Motor neuron (in vitro differentiated cells): ENCODE measurements at regions not wholly inside any gene's neighbourhood (a gene's known extent, or its start where the extent isn't known, plus 50 kb on each side); places are given as distances from the start of the nearest gene placed in this dataset.

ENCODE experiments used
- ATAC-seq, 8 experiments: fragments of 200-7000 bp; cut with Tn5 transposase; replicated peaks in 6 of 8; 2 replicates each; pipeline ENCODE4 v1.8.0; 2021; ENCODE audit warnings: mild to moderate bottlenecking in 8 of 8, moderate library complexity in 8 of 8
- H3K27ac ChIP-seq, 2 donors: fragments of 250-450 bp; sonication (Bioruptor Pico); 2 replicates each; pipeline ENCODE4 v1.9.0; 2021; ENCODE audit warnings: antibody characterized with exemption in 2 of 2, mild to moderate bottlenecking in 2 of 2, moderate library complexity in 1 of 2
- H3K4me1 ChIP-seq, 2 donors: fragments of 250-450 bp; sonication (Bioruptor Pico); replicated peaks in 1 of 2; 2 replicates each; pipeline ENCODE4 v1.6.1; 2021; ENCODE audit warnings: antibody characterized with exemption in 2 of 2, mild to moderate bottlenecking in 2 of 2, moderate library complexity in 1 of 2
- H3K4me3 ChIP-seq, 5 donors: fragments of 250-450 bp; sonication (Bioruptor Pico); 2 replicates each; pipeline ENCODE4 v1.9.0; 2021; ENCODE audit warnings: antibody characterized with exemption in 5 of 5, mild to moderate bottlenecking in 5 of 5, moderate library complexity in 4 of 5
- WGBS, 10 experiments: fragments of 450-650 bp; shearing (Covaris generic); methylation state at CpG; one replicate each; pipeline ENCODE4 v1.0.0; 2022; 5-methylcytosine and 5-hydroxymethylcytosine counted together
- in situ Hi-C, 9 experiments: fragments of 400-800 bp; cut with MboI; loops; one replicate each; pipeline ENCODE4 v1.15.0; 2021; ENCODE audit warnings: low sequenced_read_pairs in 9 of 9, low pct_unique_long_range_greater_than_20kb in 2 of 9; ENCODE audit not compliant: unreplicated experiment in 9 of 9

DNA sequence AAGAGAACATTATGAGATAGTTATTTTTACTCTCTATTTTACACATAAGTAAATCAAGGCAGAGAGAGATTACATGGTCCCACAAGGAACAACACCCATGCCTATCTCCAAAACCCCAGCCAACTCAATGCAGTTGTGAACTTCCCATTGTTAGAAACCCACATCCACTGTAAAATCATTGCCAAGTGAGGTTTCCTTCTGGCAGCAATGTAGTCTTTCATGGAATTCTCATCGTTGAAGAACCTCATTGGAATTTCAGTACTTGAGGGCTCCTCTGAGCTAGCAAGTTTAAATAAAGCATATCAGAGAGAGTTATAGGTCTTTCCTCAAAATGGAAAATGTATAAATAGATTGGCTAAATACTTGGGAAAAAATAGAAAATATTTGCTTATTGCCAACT is 105.2 kb downstream of the RAD51AP2 start:
- no peak overlapping the region for H3K27ac ChIP-seq
- ATAC-seq: no peak
- in situ Hi-C loops: no loop called here
- H3K4me3 ChIP-seq: no peak overlapping the region
- WGBS, 10 experiments: 0 to 100% (median 79%) methylated on average over 1 of the region's 1 CpG
- no peaks in the 10 kb centered on the region for H3K4me1 ChIP-seq

DNA sequence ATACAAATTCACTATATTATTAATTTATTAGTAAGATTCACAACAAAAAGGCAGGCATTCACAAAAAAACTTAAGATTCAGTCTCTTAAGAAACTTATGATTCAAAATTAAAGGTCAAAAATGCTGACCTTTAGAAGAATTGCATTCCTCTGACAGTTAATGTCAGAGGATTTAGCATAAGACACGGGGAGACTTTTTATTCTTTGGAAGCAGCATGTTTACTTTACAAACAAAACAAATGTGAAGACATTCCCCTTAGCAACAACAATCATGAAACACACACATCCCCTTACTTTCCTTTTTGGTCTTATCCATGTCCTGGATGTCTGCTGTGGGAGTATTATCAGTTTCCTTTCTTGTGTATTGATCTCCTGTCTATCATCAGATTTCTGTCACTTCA is 117.1 kb downstream of the RAD51AP2 start:
- ATAC-seq: no peak
- Histone ChIP-seq H3K27ac (no peak overlapping the region), H3K4me1 (no peaks in the 10 kb centered on the region), H3K4me3 (no peak overlapping the region)
- in situ Hi-C loops: no loop called here
- 0 to 80% (median 38%) methylated on average over 1 of the region's 1 CpG; no CpG with 5 or more reads in 2 of the 10 experiments for WGBS, 10 experiments

DNA sequence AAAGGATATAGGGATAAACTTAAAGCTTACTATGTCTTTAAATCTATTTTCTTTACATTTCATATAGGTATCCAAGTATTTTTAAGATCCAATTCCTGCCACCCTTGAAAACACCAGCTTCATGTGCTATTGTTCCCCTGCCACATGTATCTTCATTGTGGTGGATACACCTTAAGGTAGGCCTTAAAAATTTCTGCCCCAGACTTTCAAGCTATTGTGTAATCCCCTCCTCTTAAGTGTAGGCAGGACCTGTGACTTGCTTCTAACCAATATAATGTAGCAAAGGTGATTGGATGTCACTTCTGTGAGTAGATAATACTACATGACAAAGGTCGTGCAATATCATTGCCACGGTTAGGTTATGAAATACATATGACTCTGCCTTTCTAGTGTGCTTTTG is 119.5 kb downstream of the RAD51AP2 start:
- WGBS, 10 experiments: 12 to 92% (median 88%) methylated on average over 1 to 2 of the region's 2 CpGs; no CpG with 5 or more reads in 2 of the 10 experiments
- Histone ChIP-seq H3K4me3 (no peak overlapping the region), H3K4me1 (no peaks in the 10 kb centered on the region), H3K27ac (no peak overlapping the region)
- in situ Hi-C loops: no loop called here
- no peak for ATAC-seq

- Histone ChIP-seq H3K4me3 (no peak overlapping the region), H3K4me1 (no peaks in the 10 kb centered on the region), H3K27ac (no peak overlapping the region)
- in situ Hi-C loops: no loop called here
- peak in 2 of 8 experiments; percentile 68 to 82 for ATAC-seq
Measured at GRCh38 chr2:17388798-17389197, 129.4 kb downstream of the RAD51AP2 start.

DNA sequence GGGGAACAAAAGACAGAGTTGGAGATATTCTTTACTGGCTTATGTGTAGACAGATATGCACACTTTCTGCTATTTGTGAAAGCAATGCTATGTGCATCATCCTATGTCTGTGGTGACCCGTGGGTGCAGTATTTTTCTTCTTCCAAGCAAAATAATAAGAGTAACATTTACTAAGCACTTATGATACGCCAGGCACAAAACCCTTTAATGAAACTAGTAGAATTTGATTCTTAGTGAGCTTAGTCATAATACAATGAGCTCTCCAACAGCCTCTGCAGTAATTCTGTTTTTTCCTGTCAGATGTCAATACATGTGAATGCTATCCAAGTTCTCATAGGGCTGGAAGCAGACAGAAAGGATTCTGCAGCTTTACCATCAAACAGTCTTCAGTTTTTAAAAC is 130.6 kb downstream of the RAD51AP2 start:
- ATAC-seq: no peak
- WGBS, 10 experiments: 0 to 72% (median 14%) methylated on average over 1 to 2 of the region's 2 CpGs; no CpG with 5 or more reads in 3 of the 10 experiments
- H3K4me3 ChIP-seq: no peak overlapping the region
- H3K27ac ChIP-seq: no peak overlapping the region
- H3K4me1 ChIP-seq: no peaks in the 10 kb centered on the region
- in situ Hi-C loops: no loop called here

- H3K4me3 ChIP-seq: no peak overlapping the region
- no peak overlapping the region for H3K27ac ChIP-seq
- 0 to 93% (median 71%) methylated on average over 1 to 2 of the region's 2 CpGs; no CpG with 5 or more reads in 3 of the 10 experiments for WGBS, 10 experiments
- H3K4me1 ChIP-seq: no peaks in the 10 kb centered on the region
- ATAC-seq: no peak
- in situ Hi-C loops: no loop called here
Measured at GRCh38 chr2:17386771-17387170, 131.5 kb downstream of the RAD51AP2 start.

- WGBS, 10 experiments: 0 to 100% (median 25%) methylated on average over 1 of the region's 1 CpG; no CpG with 5 or more reads in 2 of the 10 experiments
- in situ Hi-C loops: no loop called here
- ATAC-seq: no peak
- H3K27ac ChIP-seq: no peak overlapping the region
- H3K4me1 ChIP-seq: no peaks in the 10 kb centered on the region
- no peak overlapping the region for H3K4me3 ChIP-seq
Measured at GRCh38 chr2:17380003-17380402, 138.2 kb downstream of the RAD51AP2 start.

- 10 to 100% (median 75%) methylated on average over 1 to 3 of the region's 4 CpGs; no CpG with 5 or more reads in 3 of the 10 experiments for WGBS, 10 experiments
- Histone ChIP-seq H3K4me1 (no peaks in the 10 kb centered on the region), H3K27ac (no peak overlapping the region), H3K4me3 (no peak overlapping the region)
- ATAC-seq: peak in 2 of 8 experiments; percentile 35 to 59
- in situ Hi-C loops: no loop called here
Measured at GRCh38 chr2:17375262-17375661, 143.0 kb downstream of the RAD51AP2 start.

GRCh38 chr2:17373741-17374140 is 144.5 kb downstream of the RAD51AP2 start:
- in situ Hi-C loops: no loop called here
- WGBS, 10 experiments: 0 to 100% (median 72%) methylated on average over 1 of the region's 1 CpG
- Histone ChIP-seq H3K4me3 (no peak overlapping the region), H3K27ac (no peak overlapping the region), H3K4me1 (no peaks in the 10 kb centered on the region)
- peak in 1 of 8 experiments; percentile 70 for ATAC-seq

DNA sequence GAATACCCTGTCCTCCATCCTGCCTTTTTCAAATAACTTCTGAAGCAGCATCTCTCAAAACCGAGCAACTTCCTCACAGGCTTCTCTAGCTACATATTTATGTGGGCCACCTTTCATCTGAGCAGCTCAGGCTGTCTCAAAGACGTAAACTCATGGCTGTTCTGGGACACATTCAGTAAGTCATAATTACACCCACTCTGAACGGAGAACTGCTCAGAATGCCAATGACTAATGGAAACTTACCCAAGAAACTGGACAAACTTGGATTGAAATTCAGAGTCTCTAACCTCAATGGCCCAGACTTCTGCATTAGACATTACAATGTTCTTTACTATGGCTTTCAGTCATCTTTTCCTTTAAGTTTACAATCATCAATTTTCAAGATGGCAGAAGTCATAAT is 145.2 kb downstream of the RAD51AP2 start:
- 6 to 89% (median 67%) methylated on average over 1 to 3 of the region's 3 CpGs; no CpG with 5 or more reads in 2 of the 10 experiments for WGBS, 10 experiments
- ATAC-seq: no peak
- Histone ChIP-seq H3K4me3 (no peak overlapping the region), H3K4me1 (no peaks in the 10 kb centered on the region), H3K27ac (no peak overlapping the region)
- in situ Hi-C loops: no loop called here

DNA sequence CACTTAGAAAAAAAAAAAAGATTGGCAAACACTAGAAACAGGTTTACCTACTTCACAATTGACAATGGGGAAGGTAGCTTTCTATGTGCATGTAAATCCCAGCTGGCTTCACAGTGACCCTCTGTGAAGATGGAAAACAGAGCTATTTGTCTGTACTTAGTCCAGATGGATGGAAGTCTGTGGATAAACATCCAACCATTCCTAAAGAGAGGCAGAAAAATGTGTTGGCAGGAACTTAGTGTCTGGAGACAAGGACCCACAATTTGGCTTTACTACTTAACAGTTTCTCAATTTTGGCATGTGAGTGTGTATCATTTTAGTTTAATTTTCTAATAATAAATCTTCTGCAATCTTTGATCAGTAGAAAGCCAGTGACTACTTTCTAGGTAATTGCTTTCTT is 154.4 kb downstream of the RAD51AP2 start:
- no peaks in the 10 kb centered on the region for H3K4me1 ChIP-seq
- ATAC-seq: no peak

GRCh38 chr2:17362956-17363355 is 155.3 kb downstream of the RAD51AP2 start:
- 0% methylated on average over 1 of the region's 1 CpG; no CpG with 5 or more reads in 9 of the 10 experiments for WGBS, 10 experiments
- in situ Hi-C loops: no loop called here

More for the DNA sequence above, 154.4 kb downstream of the RAD51AP2 start:
- H3K27ac ChIP-seq: no peak overlapping the region
- H3K4me3 ChIP-seq: no peak overlapping the region
- in situ Hi-C loops: no loop called here

DNA sequence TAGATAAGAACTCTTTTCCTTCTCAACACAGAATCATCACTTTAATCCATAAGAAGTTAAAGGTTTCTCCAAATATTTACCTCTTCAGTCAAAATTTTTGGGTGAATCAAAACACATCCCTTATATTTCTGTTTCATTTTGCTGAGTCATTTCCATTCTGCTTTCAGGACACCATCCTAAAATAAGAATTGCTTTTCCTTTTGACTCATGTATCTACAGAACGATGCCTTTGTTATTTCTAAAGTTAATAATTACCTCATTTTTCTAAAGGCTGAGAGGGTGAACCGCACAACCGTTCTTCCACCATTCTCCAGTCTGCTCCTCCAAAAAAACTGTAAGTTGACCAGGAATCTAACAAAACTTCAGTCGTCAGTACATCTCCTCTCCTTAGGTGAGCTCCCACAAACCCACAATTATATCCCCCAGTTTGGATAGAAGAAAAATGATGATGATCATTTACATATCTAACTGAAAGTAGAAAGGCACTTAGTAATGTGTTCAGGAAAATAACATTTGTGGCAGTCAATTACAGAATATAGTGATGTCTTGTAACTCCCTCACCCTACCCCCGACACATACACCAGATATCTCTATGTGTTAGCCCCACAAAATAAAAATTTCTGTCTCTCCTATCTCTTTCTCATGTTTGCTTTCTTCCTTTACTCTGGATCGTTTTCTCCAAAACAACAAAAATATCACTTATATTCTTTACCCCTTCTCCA is 162.5 kb downstream of the RAD51AP2 start:
- WGBS, 10 experiments: 0 to 100% (median 48%) methylated on average over 1 to 6 of the region's 6 CpGs
- H3K27ac ChIP-seq: no peak overlapping the region
- in situ Hi-C loops: no loop called here
- peaks cover 7 to 9% of the 10 kb centered on the region in 2 donors for H3K4me1 ChIP-seq
- no peak overlapping the region for H3K4me3 ChIP-seq
- ATAC-seq: no peak

More at GRCh38 chr2:17362956-17363355, 155.3 kb downstream of the RAD51AP2 start:
- Histone ChIP-seq H3K4me3 (no peak overlapping the region), H3K4me1 (no peaks in the 10 kb centered on the region), H3K27ac (no peak overlapping the region)
- no peak for ATAC-seq

DNA sequence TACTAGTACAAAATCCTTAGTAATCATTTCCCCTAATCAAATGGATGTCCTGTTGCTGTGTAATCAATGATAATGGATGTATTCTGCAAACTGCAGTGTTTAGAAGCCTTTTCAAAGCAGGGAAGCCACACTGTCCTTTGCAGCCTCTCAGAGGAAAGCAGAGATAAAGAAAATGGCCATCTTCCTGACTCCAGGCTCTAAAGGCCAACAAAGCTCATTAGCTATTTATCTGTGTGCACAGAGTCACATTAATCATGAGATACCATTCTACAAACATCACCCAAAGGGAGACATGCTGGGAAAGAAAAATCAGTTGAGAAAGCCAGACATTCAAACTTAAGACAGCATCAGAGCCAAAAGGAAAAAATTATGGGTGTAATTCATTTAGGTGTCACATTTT is 165.0 kb downstream of the RAD51AP2 start:
- in situ Hi-C loops: no loop called here
- peak in 5 of 8 experiments; percentile 55 to 89 (median 72) for ATAC-seq
- no peak overlapping the region for H3K27ac ChIP-seq
- H3K4me1 ChIP-seq: peaks cover 7 to 9% of the 10 kb centered on the region in 2 donors
- no peak overlapping the region for H3K4me3 ChIP-seq
